HepG2 (cell line): ENCODE measurements at regions not wholly inside any gene's neighbourhood (a gene's known extent, or its start where the extent isn't known, plus 50 kb on each side); places are given as distances from the start of the nearest gene placed in this dataset.
A peak's percentile ranks its signal among the peaks of the same experiment; 100 is the strongest.

ENCODE experiments used
- ARID5B ChIP-seq: IDR thresholded peaks from 2 replicates; pipeline ENCODE4 v1.4.0; 2020; ENCODE audit warnings: mild to moderate bottlenecking, missing genetic modification reagents
- ATF5 ChIP-seq: sonication (generic); formaldehyde crosslinking; IDR thresholded peaks from 2 replicates; pipeline ENCODE4 v1.4.0; 2020; ENCODE audit warnings: mild to moderate bottlenecking, low read depth, missing genetic modification reagents
- CEBPG ChIP-seq: IDR thresholded peaks from 2 replicates; pipeline ENCODE4 v1.6.1; 2016
- CENPT ChIP-seq: sonication (generic); formaldehyde crosslinking; IDR thresholded peaks from 2 replicates; pipeline ENCODE4 v1.8.0; 2022; ENCODE audit warnings: low read depth, mild to moderate bottlenecking, moderate library complexity, missing genetic modification reagents
- FOXK1 ChIP-seq: sonication (generic); formaldehyde crosslinking; IDR thresholded peaks from 2 replicates; pipeline ENCODE4 v1.4.0; 2020; ENCODE audit warnings: low read depth, missing genetic modification reagents, borderline replicate concordance
- HOXA3 ChIP-seq: sonication (generic); formaldehyde crosslinking; IDR thresholded peaks from 2 replicates; pipeline ENCODE4 v1.5.0; 2020; ENCODE audit warnings: missing genetic modification reagents
- IRF2 ChIP-seq: IDR thresholded peaks from 2 replicates; pipeline ENCODE4 v1.6.1; 2018; ENCODE audit warnings: missing genetic modification reagents, missing compliant biosample characterization
- KLF16 ChIP-seq, 2 experiments: sonication (generic) in 1 of 2; formaldehyde crosslinking in 1 of 2; IDR thresholded peaks; 2 replicates each; pipeline versions ENCODE4 v1.6.1 to v1.8.0; 2016 to 2023; ENCODE audit warnings: missing genetic modification reagents in 2 of 2, missing compliant biosample characterization in 1 of 2
- MED1 ChIP-seq: sonication (generic); formaldehyde crosslinking; IDR thresholded peaks from 2 replicates; pipeline ENCODE4 v1.4.0; 2020; ENCODE audit warnings: missing genetic modification reagents
- PAF1 ChIP-seq: IDR thresholded peaks from 2 replicates; pipeline ENCODE4 v1.6.1; 2016; ENCODE audit warnings: missing genetic modification reagents, missing compliant biosample characterization
- STAG1 ChIP-seq: sonication (generic); formaldehyde crosslinking; IDR thresholded peaks from 2 replicates; pipeline ENCODE4 v1.4.0; 2020; ENCODE audit warnings: missing genetic modification reagents
- ZFP41 ChIP-seq: sonication (generic); formaldehyde crosslinking; IDR thresholded peaks from 2 replicates; pipeline ENCODE4 v1.4.0; 2020; ENCODE audit warnings: mild to moderate bottlenecking, missing genetic modification reagents, borderline replicate concordance
- ZSCAN21 ChIP-seq: sonication (generic); formaldehyde crosslinking; IDR thresholded peaks from 2 replicates; pipeline ENCODE4 v1.8.0; 2022; ENCODE audit warnings: mild to moderate bottlenecking, missing genetic modification reagents, moderate library complexity, borderline replicate concordance
- TF ChIP-seq, protein P1 (sequence below): IDR thresholded peaks from 2 replicates; pipeline ENCODE4 v1.6.1; 2016
- TF ChIP-seq, protein P2 (sequence below): sonication (generic); formaldehyde crosslinking; IDR thresholded peaks from 2 replicates; pipeline ENCODE4 v1.5.0; 2020; ENCODE audit warnings: mild to moderate bottlenecking, missing genetic modification reagents, borderline replicate concordance
- TF ChIP-seq, protein P3 (sequence below): IDR thresholded peaks from 2 replicates; pipeline ENCODE4 v1.6.1; 2016; ENCODE audit warnings: missing genetic modification reagents, missing compliant biosample characterization

GRCh38 chr14:53663709-53664108, 292.9 kb downstream of the BMP4 start (continued):
- TF ChIP-seq ZFP41 (CRISPR knock-in tag): no peak
- peak; percentile 22; the same call in 1 of the 2 replicates for TF ChIP-seq HOXA3
- no peak for TF ChIP-seq ZSCAN21 (CRISPR knock-in tag)
- TF ChIP-seq, protein P1, sequence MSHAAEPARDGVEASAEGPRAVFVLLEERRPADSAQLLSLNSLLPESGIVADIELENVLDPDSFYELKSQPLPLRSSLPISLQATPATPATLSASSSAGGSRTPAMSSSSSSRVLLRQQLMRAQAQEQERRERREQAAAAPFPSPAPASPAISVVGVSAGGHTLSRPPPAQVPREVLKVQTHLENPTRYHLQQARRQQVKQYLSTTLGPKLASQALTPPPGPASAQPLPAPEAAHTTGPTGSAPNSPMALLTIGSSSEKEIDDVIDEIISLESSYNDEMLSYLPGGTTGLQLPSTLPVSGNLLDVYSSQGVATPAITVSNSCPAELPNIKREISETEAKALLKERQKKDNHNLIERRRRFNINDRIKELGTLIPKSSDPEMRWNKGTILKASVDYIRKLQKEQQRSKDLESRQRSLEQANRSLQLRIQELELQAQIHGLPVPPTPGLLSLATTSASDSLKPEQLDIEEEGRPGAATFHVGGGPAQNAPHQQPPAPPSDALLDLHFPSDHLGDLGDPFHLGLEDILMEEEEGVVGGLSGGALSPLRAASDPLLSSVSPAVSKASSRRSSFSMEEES (CRISPR knock-in tag): no peak
- TF ChIP-seq, protein P2, sequence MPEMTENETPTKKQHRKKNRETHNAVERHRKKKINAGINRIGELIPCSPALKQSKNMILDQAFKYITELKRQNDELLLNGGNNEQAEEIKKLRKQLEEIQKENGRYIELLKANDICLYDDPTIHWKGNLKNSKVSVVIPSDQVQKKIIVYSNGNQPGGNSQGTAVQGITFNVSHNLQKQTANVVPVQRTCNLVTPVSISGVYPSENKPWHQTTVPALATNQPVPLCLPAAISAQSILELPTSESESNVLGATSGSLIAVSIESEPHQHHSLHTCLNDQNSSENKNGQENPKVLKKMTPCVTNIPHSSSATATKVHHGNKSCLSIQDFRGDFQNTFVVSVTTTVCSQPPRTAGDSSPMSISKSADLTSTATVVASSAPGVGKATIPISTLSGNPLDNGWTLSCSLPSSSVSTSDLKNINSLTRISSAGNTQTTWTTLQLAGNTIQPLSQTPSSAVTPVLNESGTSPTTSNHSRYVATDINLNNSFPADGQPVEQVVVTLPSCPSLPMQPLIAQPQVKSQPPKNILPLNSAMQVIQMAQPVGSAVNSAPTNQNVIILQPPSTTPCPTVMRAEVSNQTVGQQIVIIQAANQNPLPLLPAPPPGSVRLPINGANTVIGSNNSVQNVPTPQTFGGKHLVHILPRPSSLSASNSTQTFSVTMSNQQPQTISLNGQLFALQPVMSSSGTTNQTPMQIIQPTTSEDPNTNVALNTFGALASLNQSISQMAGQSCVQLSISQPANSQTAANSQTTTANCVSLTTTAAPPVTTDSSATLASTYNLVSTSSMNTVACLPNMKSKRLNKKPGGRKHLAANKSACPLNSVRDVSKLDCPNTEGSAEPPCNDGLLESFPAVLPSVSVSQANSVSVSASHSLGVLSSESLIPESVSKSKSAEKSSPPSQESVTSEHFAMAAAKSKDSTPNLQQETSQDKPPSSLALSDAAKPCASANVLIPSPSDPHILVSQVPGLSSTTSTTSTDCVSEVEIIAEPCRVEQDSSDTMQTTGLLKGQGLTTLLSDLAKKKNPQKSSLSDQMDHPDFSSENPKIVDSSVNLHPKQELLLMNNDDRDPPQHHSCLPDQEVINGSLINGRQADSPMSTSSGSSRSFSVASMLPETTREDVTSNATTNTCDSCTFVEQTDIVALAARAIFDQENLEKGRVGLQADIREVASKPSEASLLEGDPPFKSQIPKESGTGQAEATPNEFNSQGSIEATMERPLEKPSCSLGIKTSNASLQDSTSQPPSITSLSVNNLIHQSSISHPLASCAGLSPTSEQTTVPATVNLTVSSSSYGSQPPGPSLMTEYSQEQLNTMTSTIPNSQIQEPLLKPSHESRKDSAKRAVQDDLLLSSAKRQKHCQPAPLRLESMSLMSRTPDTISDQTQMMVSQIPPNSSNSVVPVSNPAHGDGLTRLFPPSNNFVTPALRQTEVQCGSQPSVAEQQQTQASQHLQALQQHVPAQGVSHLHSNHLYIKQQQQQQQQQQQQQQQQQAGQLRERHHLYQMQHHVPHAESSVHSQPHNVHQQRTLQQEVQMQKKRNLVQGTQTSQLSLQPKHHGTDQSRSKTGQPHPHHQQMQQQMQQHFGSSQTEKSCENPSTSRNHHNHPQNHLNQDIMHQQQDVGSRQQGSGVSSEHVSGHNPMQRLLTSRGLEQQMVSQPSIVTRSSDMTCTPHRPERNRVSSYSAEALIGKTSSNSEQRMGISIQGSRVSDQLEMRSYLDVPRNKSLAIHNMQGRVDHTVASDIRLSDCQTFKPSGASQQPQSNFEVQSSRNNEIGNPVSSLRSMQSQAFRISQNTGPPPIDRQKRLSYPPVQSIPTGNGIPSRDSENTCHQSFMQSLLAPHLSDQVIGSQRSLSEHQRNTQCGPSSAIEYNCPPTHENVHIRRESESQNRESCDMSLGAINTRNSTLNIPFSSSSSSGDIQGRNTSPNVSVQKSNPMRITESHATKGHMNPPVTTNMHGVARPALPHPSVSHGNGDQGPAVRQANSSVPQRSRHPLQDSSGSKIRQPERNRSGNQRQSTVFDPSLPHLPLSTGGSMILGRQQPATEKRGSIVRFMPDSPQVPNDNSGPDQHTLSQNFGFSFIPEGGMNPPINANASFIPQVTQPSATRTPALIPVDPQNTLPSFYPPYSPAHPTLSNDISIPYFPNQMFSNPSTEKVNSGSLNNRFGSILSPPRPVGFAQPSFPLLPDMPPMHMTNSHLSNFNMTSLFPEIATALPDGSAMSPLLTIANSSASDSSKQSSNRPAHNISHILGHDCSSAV (CRISPR knock-in tag): no peak
- TF ChIP-seq CENPT (CRISPR knock-in tag): no peak
- TF ChIP-seq CEBPG: 0 out of 2 replicates have a peak, but pooled peaks have one; percentile 15
- peak; percentile 90 for TF ChIP-seq STAG1 (CRISPR knock-in tag)
- no peak for TF ChIP-seq FOXK1
- peak; percentile 45; the same call in 1 of the 2 replicates for TF ChIP-seq MED1 (CRISPR knock-in tag)
- 0 out of 2 replicates have a peak, but pooled peaks have one; percentile 32 for TF ChIP-seq IRF2 (CRISPR knock-in tag)
- peak; percentile 16; the same call in 1 of the 2 replicates for TF ChIP-seq ARID5B
- no peak for TF ChIP-seq ATF5
- TF ChIP-seq, protein P3, sequence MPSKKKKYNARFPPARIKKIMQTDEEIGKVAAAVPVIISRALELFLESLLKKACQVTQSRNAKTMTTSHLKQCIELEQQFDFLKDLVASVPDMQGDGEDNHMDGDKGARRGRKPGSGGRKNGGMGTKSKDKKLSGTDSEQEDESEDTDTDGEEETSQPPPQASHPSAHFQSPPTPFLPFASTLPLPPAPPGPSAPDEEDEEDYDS: peak; percentile 30; the same call in 1 of the 2 replicates
- TF ChIP-seq KLF16 (CRISPR knock-in tag; IDR thresholded peaks at IDR 0.05): no peak
- TF ChIP-seq PAF1 (CRISPR knock-in tag): no peak
